ENCODE measurements at regions not wholly inside any gene's neighbourhood (a gene's known extent, or its start where the extent isn't known, plus 50 kb on each side); places are given as distances from the start of the nearest gene placed in this dataset.

DNA sequence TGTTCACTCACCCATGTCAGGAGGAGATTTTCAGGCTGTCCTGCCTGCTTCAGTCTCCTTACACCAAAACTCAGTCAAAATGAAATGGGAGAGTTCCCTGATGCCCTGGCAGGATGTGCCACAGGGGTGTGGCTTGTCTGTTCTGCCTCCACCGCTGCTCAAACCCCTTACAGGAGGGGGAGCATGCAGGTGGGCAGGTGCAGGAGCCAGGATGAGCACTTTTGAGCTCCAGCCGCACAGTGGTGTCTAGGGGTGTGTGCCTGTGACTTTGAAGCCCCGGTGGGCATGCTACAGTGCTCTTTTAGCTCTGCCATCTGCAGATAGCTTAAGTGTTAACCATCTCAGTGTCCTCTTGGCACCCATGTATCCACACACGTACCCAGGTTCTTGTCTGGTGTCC lies 71.9 kb upstream of the IPO5 start:
- intact Hi-C loops (cut with micrococcal nuclease): no loop called here
- no peaks in the 10 kb centered on the region for H3K36me3 ChIP-seq (replicated peaks in 1 of 2; ENCODE audit: control extremely low read depth in 1 of 2, control insufficient read depth in 1 of 2, extremely low read depth in 1 of 2, insufficient read depth in 2 of 2, low read length in 1 of 2)
- H3K9ac ChIP-seq (ENCODE audit: low read length): no peak overlapping the region
- no peaks in the 10 kb centered on the region for H3K4me1 ChIP-seq (ENCODE audit: control insufficient read depth in 2 of 2, insufficient read depth in 2 of 2, low read length in 2 of 2)
- no peaks in the 10 kb centered on the region for H4K20me1 ChIP-seq (ENCODE audit: control insufficient read depth, insufficient read depth, low read length, poor library complexity, severe bottlenecking)
- Mint-ChIP-seq H3K4me1 (no peaks in the 10 kb centered on the region), H3K27me3 (peaks cover 19% of the 10 kb centered on the region), H3K9me3 (ENCODE audit: insufficient read depth) (no peaks in the 10 kb centered on the region), H3K4me3 (no peak overlapping the region), H3K27ac (no peak overlapping the region)
- peaks cover 0 to 3% (median 0%) of the 10 kb centered on the region in 4 experiments for H3K27me3 ChIP-seq (replicated peaks in 1 of 4; ENCODE audit: control extremely low read depth in 1 of 4, control insufficient read depth in 3 of 4, insufficient read depth in 4 of 4, low read length in 3 of 4)
- no peak for TF ChIP-seq EZH2 (IDR thresholded peaks at IDR 0.05; ENCODE audit: borderline replicate concordance, insufficient read depth, low read depth, low read length, poor library complexity, severe bottlenecking)
- TF ChIP-seq, protein P1, sequence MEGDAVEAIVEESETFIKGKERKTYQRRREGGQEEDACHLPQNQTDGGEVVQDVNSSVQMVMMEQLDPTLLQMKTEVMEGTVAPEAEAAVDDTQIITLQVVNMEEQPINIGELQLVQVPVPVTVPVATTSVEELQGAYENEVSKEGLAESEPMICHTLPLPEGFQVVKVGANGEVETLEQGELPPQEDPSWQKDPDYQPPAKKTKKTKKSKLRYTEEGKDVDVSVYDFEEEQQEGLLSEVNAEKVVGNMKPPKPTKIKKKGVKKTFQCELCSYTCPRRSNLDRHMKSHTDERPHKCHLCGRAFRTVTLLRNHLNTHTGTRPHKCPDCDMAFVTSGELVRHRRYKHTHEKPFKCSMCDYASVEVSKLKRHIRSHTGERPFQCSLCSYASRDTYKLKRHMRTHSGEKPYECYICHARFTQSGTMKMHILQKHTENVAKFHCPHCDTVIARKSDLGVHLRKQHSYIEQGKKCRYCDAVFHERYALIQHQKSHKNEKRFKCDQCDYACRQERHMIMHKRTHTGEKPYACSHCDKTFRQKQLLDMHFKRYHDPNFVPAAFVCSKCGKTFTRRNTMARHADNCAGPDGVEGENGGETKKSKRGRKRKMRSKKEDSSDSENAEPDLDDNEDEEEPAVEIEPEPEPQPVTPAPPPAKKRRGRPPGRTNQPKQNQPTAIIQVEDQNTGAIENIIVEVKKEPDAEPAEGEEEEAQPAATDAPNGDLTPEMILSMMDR (IDR thresholded peaks at IDR 0.05): no peak
- CTCF ChIA-PET: no interaction called here
- no peak overlapping the region for H3K27ac ChIP-seq (ENCODE audit: low read length in 2 of 2)
- no peak overlapping the region for H3K4me3 ChIP-seq (ENCODE audit: control extremely low read depth in 1 of 5, extremely low read depth in 1 of 5, insufficient read depth in 1 of 5, low read depth in 2 of 5, low read length in 4 of 5)
- 87% methylated on average over 3 of the region's 4 CpGs for WGBS (ENCODE audit: insufficient coverage)
- ATAC-seq (ENCODE audit: low read depth) (no peak), DNase-seq (no peak)
- H2AFZ ChIP-seq (ENCODE audit: insufficient read depth, low read depth, low read length, poor library complexity, severe bottlenecking): no peak overlapping the region
- H3K9me3 ChIP-seq (ENCODE audit: control extremely low read depth in 1 of 3, control insufficient read depth in 2 of 3, insufficient read depth in 1 of 3, low read length in 2 of 3): peaks cover 0 to 2% (median 0%) of the 10 kb centered on the region in 3 donors
- POLR2A ChIA-PET: no interaction called here
- H3K4me2 ChIP-seq (replicated peaks; ENCODE audit: low read depth, low read length, poor library complexity, severe bottlenecking): no peak overlapping the region
- no peaks in the 10 kb centered on the region for H3K79me2 ChIP-seq (ENCODE audit: control insufficient read depth, insufficient read depth, low read length)

DNA sequence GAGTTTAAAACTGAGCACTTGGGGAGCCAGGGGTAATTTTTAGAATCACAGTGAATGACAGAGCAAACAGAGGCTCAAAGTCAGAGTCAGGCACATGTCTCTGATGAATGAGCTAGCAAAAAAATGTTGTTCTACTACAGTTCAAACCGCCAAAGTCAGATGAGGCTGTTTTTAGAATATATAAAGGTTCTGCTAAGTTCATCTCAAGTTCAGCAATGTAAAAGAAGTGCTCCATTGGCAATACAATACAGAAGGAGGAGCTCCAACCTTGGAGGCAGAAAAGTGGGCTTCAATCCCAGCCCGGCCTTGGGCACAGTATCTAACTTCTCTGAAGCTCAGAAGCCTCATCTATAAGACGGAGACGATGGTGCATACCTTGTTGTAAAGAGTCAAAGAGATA lies 70.1 kb upstream of the IPO5 start:
- intact Hi-C loops (cut with micrococcal nuclease): no loop called here
- 85% methylated on average over 4 of the region's 4 CpGs for WGBS (ENCODE audit: insufficient coverage)

More for the DNA sequence above, 70.1 kb upstream of the IPO5 start:
- Histone ChIP-seq H3K9me3 (ENCODE audit: control extremely low read depth in 1 of 3, control insufficient read depth in 2 of 3, insufficient read depth in 1 of 3, low read length in 2 of 3) (peaks cover 0 to 2% (median 0%) of the 10 kb centered on the region in 3 donors), H3K79me2 (ENCODE audit: control insufficient read depth, insufficient read depth, low read length) (no peaks in the 10 kb centered on the region), H3K27me3 (replicated peaks in 1 of 4; ENCODE audit: control extremely low read depth in 1 of 4, control insufficient read depth in 3 of 4, insufficient read depth in 4 of 4, low read length in 3 of 4) (peaks cover 0 to 3% (median 0%) of the 10 kb centered on the region in 4 experiments), H3K4me1 (ENCODE audit: control insufficient read depth in 2 of 2, insufficient read depth in 2 of 2, low read length in 2 of 2) (no peaks in the 10 kb centered on the region), H3K36me3 (replicated peaks in 1 of 2; ENCODE audit: control extremely low read depth in 1 of 2, control insufficient read depth in 1 of 2, extremely low read depth in 1 of 2, insufficient read depth in 2 of 2, low read length in 1 of 2) (no peaks in the 10 kb centered on the region), H3K4me3 (ENCODE audit: control extremely low read depth in 1 of 5, extremely low read depth in 1 of 5, insufficient read depth in 1 of 5, low read depth in 2 of 5, low read length in 4 of 5) (no peak overlapping the region), H4K20me1 (ENCODE audit: control insufficient read depth, insufficient read depth, low read length, poor library complexity, severe bottlenecking) (no peaks in the 10 kb centered on the region), H3K4me2 (replicated peaks; ENCODE audit: low read depth, low read length, poor library complexity, severe bottlenecking) (no peak overlapping the region), H2AFZ (ENCODE audit: insufficient read depth, low read depth, low read length, poor library complexity, severe bottlenecking) (no peak overlapping the region), H3K27ac (ENCODE audit: low read length in 2 of 2) (no peak overlapping the region), H3K9ac (ENCODE audit: low read length) (no peak overlapping the region)
- Mint-ChIP-seq H3K4me1 (no peaks in the 10 kb centered on the region), H3K27ac (no peak overlapping the region), H3K9me3 (ENCODE audit: insufficient read depth) (no peaks in the 10 kb centered on the region), H3K27me3 (peaks cover 22% of the 10 kb centered on the region), H3K4me3 (no peak overlapping the region)
- no peak for ATAC-seq (ENCODE audit: low read depth)
- ChIA-PET POLR2A (no interaction called here), CTCF (no interaction called here)
- DNase-seq: no peak
- no peak for TF ChIP-seq EZH2 (IDR thresholded peaks at IDR 0.05; ENCODE audit: borderline replicate concordance, insufficient read depth, low read depth, low read length, poor library complexity, severe bottlenecking)
- TF ChIP-seq, protein P1 (IDR thresholded peaks at IDR 0.05): no peak

Data from B cell (primary cell).